ENCODE measurements at regions not wholly inside any gene's neighbourhood (a gene's known extent, or its start where the extent isn't known, plus 50 kb on each side); places are given as distances from the start of the nearest gene placed in this dataset.

DNA sequence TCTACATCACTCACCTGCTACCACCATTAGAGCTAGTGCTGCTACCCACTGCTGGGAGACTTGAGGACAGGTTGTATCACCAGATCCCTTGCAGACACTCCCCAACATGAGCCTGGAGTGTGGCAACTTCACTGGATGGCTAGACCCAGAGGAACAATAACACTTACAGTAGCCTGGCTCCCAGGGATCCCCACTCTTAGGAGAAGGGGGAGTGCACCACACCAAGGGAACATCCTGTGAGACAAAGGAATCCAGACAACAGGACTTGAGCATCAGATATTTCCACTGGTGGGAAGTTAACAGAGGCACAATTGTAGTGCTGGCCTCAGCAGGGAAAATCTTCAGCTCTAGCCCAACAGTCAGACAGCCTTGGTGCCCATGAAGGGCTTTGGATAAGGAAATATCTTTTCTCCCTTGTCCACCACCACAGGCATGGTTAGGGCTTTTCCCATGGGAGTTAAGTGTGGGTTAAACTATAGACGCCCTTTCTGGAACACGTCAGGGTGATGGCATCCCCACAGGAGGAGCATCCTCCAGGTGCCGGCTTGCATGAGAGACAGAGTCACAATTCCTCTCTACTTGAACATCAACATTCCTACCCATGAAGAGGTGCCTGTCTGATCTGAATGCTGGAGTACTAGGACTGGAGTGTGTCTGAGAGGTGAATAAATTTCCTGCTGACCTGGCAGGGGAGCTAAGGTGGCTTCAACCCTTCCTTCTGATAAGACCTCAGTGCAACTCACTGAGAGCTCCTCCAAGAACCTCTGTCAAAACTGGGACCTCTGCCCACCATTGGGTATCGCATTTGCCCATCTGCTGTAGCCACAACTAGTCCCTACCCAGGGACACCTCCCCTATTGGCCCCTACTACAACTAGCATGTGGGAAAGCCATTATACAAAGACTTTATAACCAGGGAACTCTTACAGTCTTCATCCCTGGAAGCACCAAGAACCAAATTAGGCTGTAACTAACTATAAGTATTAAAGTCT lies 55.4 kb upstream of the SIRPG start:
- DNase-seq (ENCODE audit: low read depth) = no peak
- TF ChIP-seq CTCF (IDR thresholded peaks at IDR 0.05; ENCODE audit: insufficient read depth, low read depth, low read length, missing control alignments) = no peak
- H3K4me3 ChIP-seq (ENCODE audit: low read depth, low read length) = no peak overlapping the region

DNA sequence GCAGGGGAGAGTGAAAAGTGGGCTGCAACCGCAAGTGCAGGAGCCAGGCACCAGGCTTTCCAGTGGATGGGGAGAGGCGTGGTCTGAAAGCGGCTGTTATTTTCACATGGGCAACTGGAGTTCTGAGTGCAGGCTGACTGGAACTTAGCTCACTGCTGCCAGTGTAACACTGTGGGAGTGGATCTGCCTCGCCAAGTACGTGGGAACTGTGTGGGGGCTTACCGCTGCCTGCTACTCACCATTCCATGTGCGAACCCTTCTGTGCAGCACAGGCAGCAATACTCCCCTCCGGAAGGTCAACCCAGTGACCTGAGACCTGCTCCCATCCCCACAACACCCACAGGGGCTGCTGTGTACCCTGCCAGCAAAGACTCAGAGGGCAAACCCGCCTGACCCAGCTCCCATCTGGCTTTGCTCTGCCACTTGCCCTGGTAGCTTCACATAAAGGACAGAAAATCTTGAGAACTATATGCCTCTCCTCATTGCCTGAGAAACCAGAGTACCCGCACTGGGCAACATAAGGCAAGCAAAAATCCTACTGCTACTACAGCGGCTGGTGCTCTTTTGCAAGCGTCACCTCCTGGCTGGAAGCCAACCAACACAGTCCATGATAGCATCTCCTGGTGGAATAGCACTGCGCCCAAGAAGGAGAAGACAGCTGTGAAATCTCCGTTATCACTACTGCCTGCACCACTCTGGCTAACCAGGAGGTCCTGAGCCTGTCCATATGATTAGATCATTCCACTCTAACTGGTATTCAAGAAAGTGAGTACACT lies 54.4 kb upstream of the SIRPG start:
- no peak for DNase-seq (ENCODE audit: low read depth)
- H3K4me3 ChIP-seq (ENCODE audit: low read depth, low read length) = no peak overlapping the region
- no peak for TF ChIP-seq CTCF (IDR thresholded peaks at IDR 0.05; ENCODE audit: insufficient read depth, low read depth, low read length, missing control alignments)

- H3K4me3 ChIP-seq (ENCODE audit: low read depth, low read length) = no peak overlapping the region
- no peak for DNase-seq (ENCODE audit: low read depth)
- no peak for TF ChIP-seq CTCF (IDR thresholded peaks at IDR 0.05; ENCODE audit: insufficient read depth, low read depth, low read length, missing control alignments)
These were observed 53.7 kb upstream of the SIRPG start for GRCh38 chr20:1711266-1711665.

DNA sequence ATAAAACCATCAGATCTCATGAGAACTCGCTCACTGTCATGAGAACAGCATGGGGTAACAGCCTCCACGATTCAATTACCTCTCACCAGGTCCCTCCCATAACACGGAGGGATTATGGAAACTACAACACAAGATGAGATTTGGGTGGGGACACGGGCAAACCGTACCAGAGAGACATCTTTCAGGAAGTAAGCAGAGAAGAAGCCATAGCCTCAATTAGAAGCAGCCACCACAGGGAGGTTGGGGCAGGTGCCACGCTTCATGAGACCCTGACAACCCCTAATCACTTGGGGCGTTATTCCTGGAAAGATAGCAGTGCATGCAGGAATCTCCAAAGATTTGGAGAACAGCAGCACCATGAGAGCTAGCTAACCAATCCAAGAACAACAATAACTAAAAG lies 52.9 kb upstream of the SIRPG start:
- no peak overlapping the region for H3K4me3 ChIP-seq (ENCODE audit: low read depth, low read length)
- no peak for TF ChIP-seq CTCF (IDR thresholded peaks at IDR 0.05; ENCODE audit: insufficient read depth, low read depth, low read length, missing control alignments)
- DNase-seq (ENCODE audit: low read depth) = no peak

GRCh38 chr20:1707588-1708449 lies 50.2 kb upstream of the SIRPG start:
- no peak overlapping the region for H3K4me3 ChIP-seq (ENCODE audit: low read depth, low read length)
- no peak for TF ChIP-seq CTCF (IDR thresholded peaks at IDR 0.05; ENCODE audit: insufficient read depth, low read depth, low read length, missing control alignments)
- no peak for DNase-seq (ENCODE audit: low read depth)
